ENCODE measurements at regions not wholly inside any gene's neighbourhood (a gene's known extent, or its start where the extent isn't known, plus 50 kb on each side); places are given as distances from the start of the nearest gene placed in this dataset.

- Histone ChIP-seq H3K27ac (ENCODE audit: low read depth in 2 of 2, low read length in 1 of 2) (no peak overlapping the region), H3K36me3 (ENCODE audit: control insufficient read depth in 2 of 2, insufficient read depth in 2 of 2, low read length in 1 of 2) (no peaks in the 10 kb centered on the region), H3K4me3 (ENCODE audit: low read depth in 1 of 2, low read length in 2 of 2) (no peak overlapping the region), H3K9me3 (ENCODE audit: control insufficient read depth in 2 of 2, insufficient read depth in 1 of 2, low read depth in 1 of 2, low read length in 1 of 2) (no peaks in the 10 kb centered on the region), H3K27me3 (ENCODE audit: control insufficient read depth in 1 of 2, insufficient read depth in 2 of 2, low read length in 2 of 2) (no peaks in the 10 kb centered on the region), H3K4me1 (ENCODE audit: control insufficient read depth in 2 of 2, insufficient read depth in 2 of 2, low read length in 1 of 2) (no peaks in the 10 kb centered on the region)
- whole genome bisulfite sequencing, 2 donors, result 45 to 63% methylated on average over 1 of the region's 1 CpG
Observed at GRCh38 chr6:74609871-74610270, 596.0 kb downstream of the COL12A1 start.

DNA sequence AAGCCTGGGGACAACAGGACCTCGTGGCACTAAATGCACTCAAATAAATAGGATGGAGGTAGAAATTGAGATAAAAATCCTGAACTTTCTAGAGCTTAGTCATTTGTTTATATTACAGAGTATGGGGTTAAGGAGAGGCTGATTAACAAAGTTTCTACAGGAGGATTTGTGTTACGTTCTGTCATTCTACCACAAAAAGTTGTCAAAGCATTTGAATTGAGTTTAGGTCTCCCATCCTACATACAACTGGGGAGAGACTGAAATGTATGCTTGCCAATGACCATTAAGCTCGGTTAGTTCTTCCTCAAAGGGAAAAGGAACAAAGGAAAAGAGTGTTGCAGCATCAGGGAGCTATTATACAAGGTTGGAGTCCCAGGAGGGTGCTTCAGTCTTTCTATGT lies 597.9 kb downstream of the COL12A1 start:
- WGBS, 2 donors, result 61 to 69% methylated on average over 3 of the region's 3 CpGs
- H3K27me3 ChIP-seq (ENCODE audit: control insufficient read depth in 1 of 2, insufficient read depth in 2 of 2, low read length in 2 of 2), result no peaks in the 10 kb centered on the region
- H3K4me1 ChIP-seq (ENCODE audit: control insufficient read depth in 2 of 2, insufficient read depth in 2 of 2, low read length in 1 of 2), result no peaks in the 10 kb centered on the region
- no peaks in the 10 kb centered on the region for H3K9me3 ChIP-seq (ENCODE audit: control insufficient read depth in 2 of 2, insufficient read depth in 1 of 2, low read depth in 1 of 2, low read length in 1 of 2)
- no peak overlapping the region for H3K27ac ChIP-seq (ENCODE audit: low read depth in 2 of 2, low read length in 1 of 2)
- no peaks in the 10 kb centered on the region for H3K36me3 ChIP-seq (ENCODE audit: control insufficient read depth in 2 of 2, insufficient read depth in 2 of 2, low read length in 1 of 2)
- H3K4me3 ChIP-seq (ENCODE audit: low read depth in 1 of 2, low read length in 2 of 2), result no peak overlapping the region

- Histone ChIP-seq H3K9me3 (ENCODE audit: control insufficient read depth in 2 of 2, insufficient read depth in 1 of 2, low read depth in 1 of 2, low read length in 1 of 2) (no peaks in the 10 kb centered on the region), H3K36me3 (ENCODE audit: control insufficient read depth in 2 of 2, insufficient read depth in 2 of 2, low read length in 1 of 2) (no peaks in the 10 kb centered on the region), H3K27me3 (ENCODE audit: control insufficient read depth in 1 of 2, insufficient read depth in 2 of 2, low read length in 2 of 2) (no peaks in the 10 kb centered on the region), H3K4me1 (ENCODE audit: control insufficient read depth in 2 of 2, insufficient read depth in 2 of 2, low read length in 1 of 2) (no peaks in the 10 kb centered on the region), H3K4me3 (ENCODE audit: low read depth in 1 of 2, low read length in 2 of 2) (no peak overlapping the region), H3K27ac (ENCODE audit: low read depth in 2 of 2, low read length in 1 of 2) (no peak overlapping the region)
- WGBS, 2 donors, result 92 to 95% methylated on average over 1 of the region's 1 CpG
Observed at GRCh38 chr6:74607468-74607867, 598.4 kb downstream of the COL12A1 start.

GRCh38 chr6:74606582-74607071 lies 599.2 kb downstream of the COL12A1 start:
- H3K4me1 ChIP-seq (ENCODE audit: control insufficient read depth in 2 of 2, insufficient read depth in 2 of 2, low read length in 1 of 2), result no peaks in the 10 kb centered on the region

DNA sequence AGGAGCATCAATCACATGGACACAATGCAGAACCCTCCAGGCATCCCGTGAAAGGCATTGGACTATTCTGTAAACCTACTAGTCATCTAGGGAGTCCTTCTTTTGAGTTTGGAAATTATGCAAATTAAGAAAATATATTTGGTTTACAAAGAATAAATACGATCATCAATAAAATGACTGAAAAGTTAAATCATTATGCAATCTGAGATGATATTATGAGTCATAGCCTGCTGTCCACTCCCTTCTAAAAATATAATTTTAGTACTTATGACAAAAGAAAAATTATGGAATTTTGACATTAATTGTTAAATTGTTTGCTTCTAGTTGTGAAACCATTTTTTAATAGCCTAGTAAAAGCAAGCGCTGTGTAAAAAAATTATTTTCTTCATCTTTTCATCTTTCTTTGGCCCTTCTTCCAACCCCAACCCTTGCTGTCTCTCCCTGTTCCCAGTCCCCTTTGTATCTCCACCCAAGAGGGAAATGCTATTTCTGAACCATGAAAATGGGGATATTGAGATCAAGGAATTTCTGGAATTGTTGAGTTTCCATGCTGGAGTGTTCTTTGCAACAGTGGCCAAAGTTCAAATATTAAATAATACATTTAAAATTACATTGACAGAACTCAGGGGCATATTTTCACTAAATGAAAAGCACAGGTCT lies 599.8 kb downstream of the COL12A1 start:
- H3K4me1 ChIP-seq (ENCODE audit: control insufficient read depth in 2 of 2, insufficient read depth in 2 of 2, low read length in 1 of 2), result no peaks in the 10 kb centered on the region
- H3K9me3 ChIP-seq (ENCODE audit: control insufficient read depth in 2 of 2, insufficient read depth in 1 of 2, low read depth in 1 of 2, low read length in 1 of 2), result no peaks in the 10 kb centered on the region
- H3K27ac ChIP-seq (ENCODE audit: low read depth in 2 of 2, low read length in 1 of 2), result peak overlapping the region in 1 of 2 donors; percentile 41
- H3K36me3 ChIP-seq (ENCODE audit: control insufficient read depth in 2 of 2, insufficient read depth in 2 of 2, low read length in 1 of 2), result no peaks in the 10 kb centered on the region
- H3K27me3 ChIP-seq (ENCODE audit: control insufficient read depth in 1 of 2, insufficient read depth in 2 of 2, low read length in 2 of 2), result no peaks in the 10 kb centered on the region
- WGBS, 2 donors, result 79 to 81% methylated on average over 3 of the region's 3 CpGs
- H3K4me3 ChIP-seq (ENCODE audit: low read depth in 1 of 2, low read length in 2 of 2), result no peak overlapping the region

More at GRCh38 chr6:74606582-74607071, 599.2 kb downstream of the COL12A1 start:
- Histone ChIP-seq H3K9me3 (ENCODE audit: control insufficient read depth in 2 of 2, insufficient read depth in 1 of 2, low read depth in 1 of 2, low read length in 1 of 2) (no peaks in the 10 kb centered on the region), H3K36me3 (ENCODE audit: control insufficient read depth in 2 of 2, insufficient read depth in 2 of 2, low read length in 1 of 2) (no peaks in the 10 kb centered on the region), H3K4me3 (ENCODE audit: low read depth in 1 of 2, low read length in 2 of 2) (no peak overlapping the region), H3K27ac (ENCODE audit: low read depth in 2 of 2, low read length in 1 of 2) (no peak overlapping the region), H3K27me3 (ENCODE audit: control insufficient read depth in 1 of 2, insufficient read depth in 2 of 2, low read length in 2 of 2) (no peaks in the 10 kb centered on the region)
- 59 to 71% methylated on average over 3 of the region's 3 CpGs for WGBS, 2 donors

DNA sequence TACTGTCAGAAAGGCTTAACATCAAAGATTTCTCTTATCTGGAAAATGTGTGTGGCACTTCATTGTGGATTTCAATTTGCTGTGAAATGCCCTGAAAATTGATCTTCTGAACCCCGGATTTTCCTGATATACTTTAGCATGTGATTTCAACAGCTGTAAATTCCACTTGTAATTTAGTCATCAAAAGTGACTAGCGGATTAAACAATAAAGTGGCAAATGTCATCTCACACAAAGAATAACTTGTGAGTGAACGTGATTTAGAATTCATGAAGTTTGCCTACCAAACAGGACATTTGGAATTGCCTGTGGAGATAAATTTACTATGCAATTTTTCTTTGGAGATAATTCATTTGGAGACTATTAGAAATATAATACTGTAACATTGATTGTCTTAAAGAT lies 601.6 kb downstream of the COL12A1 start:
- Histone ChIP-seq H3K36me3 (ENCODE audit: control insufficient read depth in 2 of 2, insufficient read depth in 2 of 2, low read length in 1 of 2) (no peaks in the 10 kb centered on the region), H3K4me1 (ENCODE audit: control insufficient read depth in 2 of 2, insufficient read depth in 2 of 2, low read length in 1 of 2) (no peaks in the 10 kb centered on the region), H3K9me3 (ENCODE audit: control insufficient read depth in 2 of 2, insufficient read depth in 1 of 2, low read depth in 1 of 2, low read length in 1 of 2) (no peaks in the 10 kb centered on the region), H3K4me3 (ENCODE audit: low read depth in 1 of 2, low read length in 2 of 2) (no peak overlapping the region), H3K27ac (ENCODE audit: low read depth in 2 of 2, low read length in 1 of 2) (no peak overlapping the region), H3K27me3 (ENCODE audit: control insufficient read depth in 1 of 2, insufficient read depth in 2 of 2, low read length in 2 of 2) (no peaks in the 10 kb centered on the region)
- 65 to 75% methylated on average over 3 of the region's 3 CpGs for WGBS, 2 donors

DNA sequence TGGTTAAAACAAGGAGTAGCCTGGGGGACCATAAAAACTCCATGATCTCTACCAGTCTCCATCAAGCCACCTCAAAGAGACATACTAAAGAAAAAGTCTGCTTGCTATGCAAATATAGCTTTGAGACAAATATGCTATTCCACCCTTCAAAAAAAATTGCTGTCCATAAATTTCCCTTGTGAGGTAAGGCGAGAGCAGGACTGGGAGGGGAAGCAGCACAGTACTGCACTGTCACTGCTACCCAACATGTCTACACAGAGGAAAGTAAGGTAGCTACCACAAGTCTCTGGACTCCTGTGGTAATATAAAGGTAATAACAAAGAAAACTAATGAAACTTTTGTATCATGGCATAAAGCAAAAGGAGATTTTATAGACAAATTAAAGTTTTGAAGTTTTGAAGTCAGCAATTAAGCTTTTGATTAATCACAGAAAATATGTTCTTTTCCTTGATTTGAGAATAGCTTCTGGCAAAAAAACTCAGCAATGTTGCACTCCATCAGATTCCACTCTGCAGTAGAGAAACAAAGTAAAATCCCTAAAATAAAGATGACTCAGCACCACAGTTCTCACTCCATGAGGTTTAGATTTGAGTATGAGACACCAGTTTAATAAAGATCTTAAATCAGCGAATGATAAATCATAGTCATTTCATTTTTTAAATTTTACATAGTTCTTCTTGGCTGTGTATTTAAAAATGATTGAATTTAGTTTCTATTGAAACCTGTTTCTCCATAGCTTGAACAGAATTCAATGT lies 602.4 kb downstream of the COL12A1 start:
- WGBS, 2 donors, result 76 to 78% methylated on average over 2 of the region's 2 CpGs
- Histone ChIP-seq H3K27me3 (ENCODE audit: control insufficient read depth in 1 of 2, insufficient read depth in 2 of 2, low read length in 2 of 2) (no peaks in the 10 kb centered on the region), H3K4me1 (ENCODE audit: control insufficient read depth in 2 of 2, insufficient read depth in 2 of 2, low read length in 1 of 2) (no peaks in the 10 kb centered on the region), H3K27ac (ENCODE audit: low read depth in 2 of 2, low read length in 1 of 2) (no peak overlapping the region), H3K36me3 (ENCODE audit: control insufficient read depth in 2 of 2, insufficient read depth in 2 of 2, low read length in 1 of 2) (no peaks in the 10 kb centered on the region), H3K4me3 (ENCODE audit: low read depth in 1 of 2, low read length in 2 of 2) (no peak overlapping the region), H3K9me3 (ENCODE audit: control insufficient read depth in 2 of 2, insufficient read depth in 1 of 2, low read depth in 1 of 2, low read length in 1 of 2) (no peaks in the 10 kb centered on the region)

DNA sequence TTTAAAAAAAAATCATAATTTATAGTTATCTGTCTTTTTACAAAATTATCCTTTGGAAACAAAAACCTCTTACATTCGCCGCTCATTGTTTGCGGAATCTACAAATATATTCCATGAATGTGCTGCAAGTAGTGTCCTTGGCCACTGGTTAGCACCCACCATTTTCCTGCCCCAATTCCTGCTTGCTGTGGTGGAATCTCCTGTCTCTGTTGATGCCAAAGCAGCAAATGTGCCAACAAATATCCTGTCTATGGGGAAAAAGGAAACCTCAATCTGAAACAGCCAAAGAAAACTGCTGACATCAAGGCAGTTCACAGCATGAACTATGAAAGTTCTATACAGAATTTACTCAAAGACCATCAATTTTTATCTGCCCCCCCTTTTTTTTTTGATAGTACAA lies 603.6 kb downstream of the COL12A1 start:
- H3K9me3 ChIP-seq (ENCODE audit: control insufficient read depth in 2 of 2, insufficient read depth in 1 of 2, low read depth in 1 of 2, low read length in 1 of 2), result no peaks in the 10 kb centered on the region
- 87 to 92% methylated on average over 3 of the region's 3 CpGs for whole genome bisulfite sequencing, 2 donors
- no peaks in the 10 kb centered on the region for H3K27me3 ChIP-seq (ENCODE audit: control insufficient read depth in 1 of 2, insufficient read depth in 2 of 2, low read length in 2 of 2)
- no peak overlapping the region for H3K4me3 ChIP-seq (ENCODE audit: low read depth in 1 of 2, low read length in 2 of 2)
- H3K4me1 ChIP-seq (ENCODE audit: control insufficient read depth in 2 of 2, insufficient read depth in 2 of 2, low read length in 1 of 2), result no peaks in the 10 kb centered on the region
- no peaks in the 10 kb centered on the region for H3K36me3 ChIP-seq (ENCODE audit: control insufficient read depth in 2 of 2, insufficient read depth in 2 of 2, low read length in 1 of 2)
- no peak overlapping the region for H3K27ac ChIP-seq (ENCODE audit: low read depth in 2 of 2, low read length in 1 of 2)

GRCh38 chr6:74598462-74599393 lies 607.1 kb downstream of the COL12A1 start:
- 68 to 76% methylated on average over 3 of the region's 3 CpGs for WGBS, 2 donors
- Histone ChIP-seq H3K36me3 (ENCODE audit: control insufficient read depth in 2 of 2, insufficient read depth in 2 of 2, low read length in 1 of 2) (no peaks in the 10 kb centered on the region), H3K27me3 (ENCODE audit: control insufficient read depth in 1 of 2, insufficient read depth in 2 of 2, low read length in 2 of 2) (no peaks in the 10 kb centered on the region), H3K4me3 (ENCODE audit: low read depth in 1 of 2, low read length in 2 of 2) (no peak overlapping the region), H3K4me1 (ENCODE audit: control insufficient read depth in 2 of 2, insufficient read depth in 2 of 2, low read length in 1 of 2) (no peaks in the 10 kb centered on the region), H3K9me3 (ENCODE audit: control insufficient read depth in 2 of 2, insufficient read depth in 1 of 2, low read depth in 1 of 2, low read length in 1 of 2) (no peaks in the 10 kb centered on the region), H3K27ac (ENCODE audit: low read depth in 2 of 2, low read length in 1 of 2) (no peak overlapping the region)
